ENCODE measurements at regions not wholly inside any gene's neighbourhood (a gene's known extent, or its start where the extent isn't known, plus 50 kb on each side); places are given as distances from the start of the nearest gene placed in this dataset.

- H2AFZ ChIP-seq (ENCODE audit: low read length) = no peak overlapping the region
- no peak overlapping the region for H3T11ph ChIP-seq (ENCODE audit: low read length)
- no peak overlapping the region for H2BK20ac ChIP-seq (ENCODE audit: low read depth, low read length, poor library complexity, severe bottlenecking)
- no peaks in the 10 kb centered on the region for H3K79me2 ChIP-seq (ENCODE audit: insufficient read depth, low read length)
- Mint-ChIP-seq H3K27me3 (ENCODE audit: low read depth) (no peaks in the 10 kb centered on the region), H3K27ac (no peak overlapping the region), H3K4me3 (no peak overlapping the region), H3K9me3 (no peaks in the 10 kb centered on the region), H3K4me1 (no peaks in the 10 kb centered on the region), H3K36me3 (ENCODE audit: insufficient read depth in 1 of 3, low read depth in 3 of 3) (no peaks in the 10 kb centered on the region)
- no peak overlapping the region for H4K91ac ChIP-seq (ENCODE audit: insufficient read length, low read depth, low read length)
- no peaks in the 10 kb centered on the region for H3K23me2 ChIP-seq (ENCODE audit: insufficient read length, low read depth, low read length, poor library complexity, severe bottlenecking)
- no CpG with 5 or more reads among the region's 2 CpGs for WGBS (ENCODE audit: extremely low coverage, insufficient read length, low lambda C conversion rate)
- H2BK15ac ChIP-seq (ENCODE audit: low read depth, low read length) = no peak overlapping the region
- H4K8ac ChIP-seq (replicated peaks; ENCODE audit: insufficient read length, low read depth, low read length) = no peak overlapping the region
- no peak overlapping the region for H2BK5ac ChIP-seq (ENCODE audit: insufficient read length, low read length)
- H2BK12ac ChIP-seq (ENCODE audit: insufficient read length, low read depth, low read length) = no peak overlapping the region
- no peak overlapping the region for H3K18ac ChIP-seq (ENCODE audit: insufficient read length, low read depth, low read length)
- no peaks in the 10 kb centered on the region for H4K20me1 ChIP-seq (ENCODE audit: control insufficient read depth, insufficient read depth, insufficient read length)
- H3K79me1 ChIP-seq (ENCODE audit: insufficient read depth, low read depth, low read length, poor library complexity, severe bottlenecking) = no peaks in the 10 kb centered on the region
- no peak for TF ChIP-seq CTCF (conservative IDR thresholded peaks at IDR 0.05)
- DNase-seq = no peak
- no peak overlapping the region for H3K4ac ChIP-seq (ENCODE audit: low read depth, low read length)
- H3K14ac ChIP-seq (ENCODE audit: insufficient read depth, low read length) = no peak overlapping the region
- H3K23ac ChIP-seq (ENCODE audit: insufficient read length, low read depth, low read length) = no peak overlapping the region
- H2BK120ac ChIP-seq (ENCODE audit: low read depth, low read length, poor library complexity, severe bottlenecking) = no peak overlapping the region
- H3K4me1 ChIP-seq (ENCODE audit: insufficient read depth, low read length) = no peaks in the 10 kb centered on the region
- no peak overlapping the region for H3K27ac ChIP-seq (ENCODE audit: insufficient read length, low read depth, low read length)
- H3K9me3 ChIP-seq (ENCODE audit: control insufficient read depth, low read depth, low read length) = no peaks in the 10 kb centered on the region
- H3K4me2 ChIP-seq (ENCODE audit: insufficient read depth, insufficient read length, low read length) = no peak overlapping the region
- H4K5ac ChIP-seq (ENCODE audit: insufficient read length, low read depth, low read length) = no peak overlapping the region
- H3K56ac ChIP-seq (ENCODE audit: insufficient read length, low read depth, low read length) = no peak overlapping the region
- H3K27me3 ChIP-seq (ENCODE audit: insufficient read depth, low read length) = no peaks in the 10 kb centered on the region
- H2AK5ac ChIP-seq (ENCODE audit: insufficient read length, low read length) = no peak overlapping the region
- H3K9ac ChIP-seq (ENCODE audit: extremely low read depth, insufficient read length, low read length) = no peak overlapping the region
These were observed 2435.9 kb upstream of the PCDH20 start for GRCh38 chr13:63851526-63851925.
